OCI-LY1 (cell line): ENCODE measurements at regions not wholly inside any gene's neighbourhood (a gene's known extent, or its start where the extent isn't known, plus 50 kb on each side); places are given as distances from the start of the nearest gene placed in this dataset.

ENCODE experiments used
- CTCF ChIP-seq: fragments of 200-600 bp; sonication (generic), shearing (Covaris generic); IDR thresholded peaks from 2 replicates; pipeline ENCODE4 v1.5.1; 2017; ENCODE audit warnings: mild to moderate bottlenecking, antibody characterized with exemption, low read length, moderate library complexity, mixed read lengths
- EZH2 ChIP-seq: fragments of 200-600 bp; sonication (generic), shearing (Covaris generic); IDR thresholded peaks from 2 replicates; pipeline ENCODE4 v1.8.0; 2017; ENCODE audit warnings: borderline replicate concordance, mixed run types, mild to moderate bottlenecking, antibody characterized with exemption, low read length, moderate library complexity, mixed read lengths

DNA sequence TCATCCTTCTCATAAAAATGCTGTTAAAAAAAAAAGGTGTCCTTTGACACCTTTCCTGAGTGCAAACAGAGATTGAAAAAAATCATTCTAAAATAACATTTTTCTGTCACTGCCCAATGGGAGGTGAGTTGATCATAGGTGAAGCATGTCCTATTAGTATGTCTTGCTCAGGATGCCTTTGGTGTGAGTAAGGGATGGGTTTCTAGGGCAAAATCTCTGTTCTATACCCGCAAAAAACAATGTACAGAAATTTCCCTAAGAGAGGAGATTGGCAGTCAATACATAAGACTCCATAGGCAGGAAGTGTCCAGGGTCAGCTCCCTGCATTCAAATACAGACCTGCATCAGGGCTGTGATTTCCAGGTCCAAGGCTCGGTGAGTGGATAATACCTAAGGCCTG, 195.2 kb downstream of the DAD1 start:
- no peak for TF ChIP-seq CTCF
- TF ChIP-seq EZH2, result no peak
